ENCODE measurements at regions not wholly inside any gene's neighbourhood (a gene's known extent, or its start where the extent isn't known, plus 50 kb on each side); places are given as distances from the start of the nearest gene placed in this dataset.

GRCh38 chr3:96700322-96701315, 113.8 kb upstream of the EPHA6 start:
- Mint-ChIP-seq H3K36me3 (ENCODE audit: low read depth) (no peaks in the 10 kb centered on the region), H3K27ac (no peak overlapping the region), H3K4me1 (no peaks in the 10 kb centered on the region), H3K27me3 (ENCODE audit: low read depth) (no peaks in the 10 kb centered on the region), H3K4me3 (no peak overlapping the region), H3K9me3 (peaks cover 16% of the 10 kb centered on the region)
- peak in 1 of 3 experiments; percentile 40 for TF ChIP-seq CTCF (IDR thresholded peaks at IDR 0.05; ENCODE audit: unreplicated experiment in 3 of 3)

- H3K27ac Mint-ChIP-seq, result no peak overlapping the region
- peaks cover 3% of the 10 kb centered on the region for H3K9me3 Mint-ChIP-seq
These were observed 108.5 kb upstream of the EPHA6 start for GRCh38 chr3:96705895-96706294.

GRCh38 chr3:96706509-96706908, 107.9 kb upstream of the EPHA6 start:
- no peaks in the 10 kb centered on the region for H3K36me3 Mint-ChIP-seq (ENCODE audit: low read depth)
- peaks cover 3% of the 10 kb centered on the region for H3K9me3 Mint-ChIP-seq
- H3K27me3 Mint-ChIP-seq (ENCODE audit: low read depth), result no peaks in the 10 kb centered on the region
- no peaks in the 10 kb centered on the region for H3K4me1 Mint-ChIP-seq
- no peak overlapping the region for H3K4me3 Mint-ChIP-seq
- no peak for TF ChIP-seq CTCF (IDR thresholded peaks at IDR 0.05; ENCODE audit: unreplicated experiment in 3 of 3)
- no peak overlapping the region for H3K27ac Mint-ChIP-seq

More at GRCh38 chr3:96705895-96706294, 108.5 kb upstream of the EPHA6 start:
- H3K4me1 Mint-ChIP-seq, result no peaks in the 10 kb centered on the region
- no peak overlapping the region for H3K4me3 Mint-ChIP-seq
- H3K36me3 Mint-ChIP-seq (ENCODE audit: low read depth), result no peaks in the 10 kb centered on the region
- TF ChIP-seq CTCF (IDR thresholded peaks at IDR 0.05; ENCODE audit: unreplicated experiment in 3 of 3), result no peak
- no peaks in the 10 kb centered on the region for H3K27me3 Mint-ChIP-seq (ENCODE audit: low read depth)

GRCh38 chr3:96711816-96712215, 102.6 kb upstream of the EPHA6 start:
- Mint-ChIP-seq H3K27ac (no peak overlapping the region), H3K27me3 (ENCODE audit: low read depth) (no peaks in the 10 kb centered on the region), H3K9me3 (peaks cover 2% of the 10 kb centered on the region), H3K36me3 (ENCODE audit: low read depth) (no peaks in the 10 kb centered on the region), H3K4me3 (no peak overlapping the region), H3K4me1 (no peaks in the 10 kb centered on the region)
- no peak for TF ChIP-seq CTCF (IDR thresholded peaks at IDR 0.05; ENCODE audit: unreplicated experiment in 3 of 3)

GRCh38 chr3:96712792-96713191, 101.6 kb upstream of the EPHA6 start:
- peaks cover 2% of the 10 kb centered on the region for H3K9me3 Mint-ChIP-seq
- no peak overlapping the region for H3K27ac Mint-ChIP-seq
- H3K36me3 Mint-ChIP-seq (ENCODE audit: low read depth), result no peaks in the 10 kb centered on the region
- no peak for TF ChIP-seq CTCF (IDR thresholded peaks at IDR 0.05; ENCODE audit: unreplicated experiment in 3 of 3)
- no peaks in the 10 kb centered on the region for H3K27me3 Mint-ChIP-seq (ENCODE audit: low read depth)
- no peaks in the 10 kb centered on the region for H3K4me1 Mint-ChIP-seq
- H3K4me3 Mint-ChIP-seq, result no peak overlapping the region

GRCh38 chr3:96719921-96720320, 94.5 kb upstream of the EPHA6 start:
- TF ChIP-seq CTCF (IDR thresholded peaks at IDR 0.05; ENCODE audit: unreplicated experiment in 3 of 3), result no peak
- no peaks in the 10 kb centered on the region for H3K27me3 Mint-ChIP-seq (ENCODE audit: low read depth)
- H3K4me3 Mint-ChIP-seq, result no peak overlapping the region
- H3K9me3 Mint-ChIP-seq, result peaks cover under 1% of the 10 kb centered on the region
- H3K27ac Mint-ChIP-seq, result no peak overlapping the region
- no peaks in the 10 kb centered on the region for H3K4me1 Mint-ChIP-seq
- no peaks in the 10 kb centered on the region for H3K36me3 Mint-ChIP-seq (ENCODE audit: low read depth)

Measured in nephron (organoid).